Testis (tissue), 2 donors: ENCODE measurements at regions not wholly inside any gene's neighbourhood (a gene's known extent, or its start where the extent isn't known, plus 50 kb on each side); places are given as distances from the start of the nearest gene placed in this dataset.
"Not testable (repeated sequence)": the region's sequence is repeated elsewhere in the genome, so short reads cannot be mapped to it uniquely, and the experiment has no call there.

ENCODE experiments used
- POLR2A ChIP-seq: fragments of 450-650 bp; IDR thresholded peaks from one replicate; pipeline ENCODE4 v1.6.1; 2017; ENCODE audit warnings: antibody characterized with exemption, mild to moderate bottlenecking, moderate library complexity
- TF ChIP-seq, protein P1 (sequence below), 3 experiments: fragments of 450-650 bp in 2 of 3; fragments of 200-600 bp in 1 of 3; sonication (generic) in 1 of 3; IDR thresholded peaks; one replicate each; pipeline ENCODE4 v1.5.1; 2016 to 2019; ENCODE audit warnings: antibody characterized with exemption in 3 of 3, mild to moderate bottlenecking in 2 of 3, moderate library complexity in 1 of 3

DNA sequence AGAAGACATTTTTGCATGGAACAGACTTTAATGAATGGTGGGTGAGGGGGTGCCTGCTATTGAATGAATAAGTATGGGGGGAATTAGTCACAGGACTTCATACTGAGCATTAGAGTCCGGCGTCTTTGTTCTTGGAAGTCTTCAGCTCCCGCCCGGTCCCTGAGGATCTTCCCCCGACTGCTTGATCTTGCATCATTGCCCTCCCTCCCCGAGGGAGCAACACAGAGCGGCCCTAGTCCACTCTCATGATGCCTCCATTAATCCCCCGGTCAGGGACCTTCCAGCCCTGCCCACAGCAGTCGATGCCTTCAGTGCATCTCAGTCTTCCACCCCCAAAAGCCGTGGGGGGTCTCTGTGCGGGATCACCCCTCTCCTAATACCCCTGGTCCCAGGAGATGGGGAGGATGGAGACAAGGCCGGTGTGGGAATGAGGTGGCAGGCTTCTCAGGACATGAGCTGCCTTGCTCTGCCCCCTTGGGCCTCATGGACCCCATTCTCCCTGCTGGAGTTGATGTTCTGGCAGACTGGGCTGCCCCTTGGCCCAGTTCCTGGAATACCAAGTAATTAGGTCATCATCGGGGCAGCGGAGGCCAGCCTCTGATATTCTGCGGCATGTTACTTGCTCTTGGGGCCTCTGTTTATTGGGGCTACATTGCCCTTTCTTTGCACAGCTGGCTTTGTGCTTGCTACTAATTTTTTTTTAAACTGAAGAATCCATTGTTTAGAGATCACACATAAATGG, 110.5 kb upstream of the PLGLB2 start:
- TF ChIP-seq, protein P1, sequence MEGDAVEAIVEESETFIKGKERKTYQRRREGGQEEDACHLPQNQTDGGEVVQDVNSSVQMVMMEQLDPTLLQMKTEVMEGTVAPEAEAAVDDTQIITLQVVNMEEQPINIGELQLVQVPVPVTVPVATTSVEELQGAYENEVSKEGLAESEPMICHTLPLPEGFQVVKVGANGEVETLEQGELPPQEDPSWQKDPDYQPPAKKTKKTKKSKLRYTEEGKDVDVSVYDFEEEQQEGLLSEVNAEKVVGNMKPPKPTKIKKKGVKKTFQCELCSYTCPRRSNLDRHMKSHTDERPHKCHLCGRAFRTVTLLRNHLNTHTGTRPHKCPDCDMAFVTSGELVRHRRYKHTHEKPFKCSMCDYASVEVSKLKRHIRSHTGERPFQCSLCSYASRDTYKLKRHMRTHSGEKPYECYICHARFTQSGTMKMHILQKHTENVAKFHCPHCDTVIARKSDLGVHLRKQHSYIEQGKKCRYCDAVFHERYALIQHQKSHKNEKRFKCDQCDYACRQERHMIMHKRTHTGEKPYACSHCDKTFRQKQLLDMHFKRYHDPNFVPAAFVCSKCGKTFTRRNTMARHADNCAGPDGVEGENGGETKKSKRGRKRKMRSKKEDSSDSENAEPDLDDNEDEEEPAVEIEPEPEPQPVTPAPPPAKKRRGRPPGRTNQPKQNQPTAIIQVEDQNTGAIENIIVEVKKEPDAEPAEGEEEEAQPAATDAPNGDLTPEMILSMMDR (IDR thresholded peaks at IDR 0.05): not testable (repeated sequence)
- TF ChIP-seq POLR2A: not testable (repeated sequence)
